ENCODE measurements at regions not wholly inside any gene's neighbourhood (a gene's known extent, or its start where the extent isn't known, plus 50 kb on each side); places are given as distances from the start of the nearest gene placed in this dataset.

DNA sequence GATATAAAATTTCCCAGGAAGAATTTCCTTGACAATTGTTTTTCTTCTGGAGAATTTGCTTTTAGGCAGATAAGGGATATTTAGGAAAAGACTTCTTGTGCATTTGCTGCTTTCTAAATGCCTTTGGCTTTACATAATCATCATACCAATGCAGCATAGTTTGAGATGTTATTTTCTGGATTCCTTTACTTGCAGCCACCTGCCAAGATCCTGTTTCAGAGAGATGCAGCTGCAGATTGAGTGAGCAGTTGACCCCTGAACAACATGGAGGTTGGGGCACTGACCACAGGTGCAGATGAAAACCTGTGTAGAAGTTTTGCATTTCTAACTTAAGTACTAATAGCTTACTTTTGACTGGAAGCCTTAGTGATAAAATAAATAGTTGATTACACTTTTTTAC, 257.9 kb downstream of the RPIA start (continued):
- TF ChIP-seq POLR2AphosphoS5 (IDR thresholded peaks at IDR 0.05; ENCODE audit: low read depth) = no peak
- TF ChIP-seq EZH2 (IDR thresholded peaks at IDR 0.05; ENCODE audit: low read depth, unreplicated experiment) = no peak

DNA sequence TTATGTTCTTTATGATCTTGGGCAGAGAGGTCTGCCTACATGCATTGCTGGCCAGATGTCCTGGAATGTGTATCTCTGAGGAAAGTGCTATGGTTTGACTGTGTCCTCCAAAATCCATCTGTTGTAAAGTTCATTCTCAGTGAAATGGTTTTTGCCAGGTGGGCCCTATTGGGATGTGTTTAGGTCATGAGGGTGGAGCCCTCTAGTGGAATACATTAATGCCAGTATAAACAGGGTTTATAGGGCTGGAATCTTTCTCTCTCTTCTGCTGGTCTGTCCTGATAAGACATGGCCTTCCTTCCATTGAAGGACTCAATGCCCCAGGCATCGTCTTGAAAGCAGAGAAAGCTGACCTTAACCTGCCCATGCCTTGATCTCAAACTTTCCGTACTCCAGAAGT, 258.5 kb downstream of the RPIA start:
- no peak overlapping the region for H3K4me3 ChIP-seq
- no peaks in the 10 kb centered on the region; the same call in 2 of the 3 replicates for H3K9me3 Mint-ChIP-seq

DNA sequence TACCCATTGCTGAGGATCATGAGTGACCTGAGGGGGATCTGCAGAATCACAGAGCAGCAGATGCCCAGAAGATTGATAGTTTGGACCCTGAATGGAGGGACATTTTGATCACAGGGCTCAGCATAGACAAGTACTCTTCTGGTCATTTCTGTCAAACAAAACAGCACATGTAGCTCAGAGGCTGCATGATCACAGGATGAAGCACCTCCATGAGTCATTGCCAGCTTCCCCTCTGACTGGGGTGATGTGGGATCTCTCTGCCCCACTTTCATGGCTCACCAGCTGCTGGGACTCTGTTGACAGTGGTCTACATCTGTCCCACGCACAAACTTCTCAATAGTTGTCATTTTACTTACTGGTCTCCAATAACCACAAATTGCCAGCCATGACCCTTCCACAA, 264.1 kb downstream of the RPIA start:
- no peak overlapping the region for H2AFZ ChIP-seq
- Mint-ChIP-seq H3K27ac (no peak overlapping the region), H3K27me3 (ENCODE audit: insufficient read depth, low read depth, poor library complexity) (peaks cover 3% of the 10 kb centered on the region), H3K36me3 (ENCODE audit: low read depth) (no peaks in the 10 kb centered on the region), H3K9me3 (no peaks in the 10 kb centered on the region; the same call in 2 of the 3 replicates), H3K4me1 (no peaks in the 10 kb centered on the region), H3K4me3 (no peak overlapping the region)
- H3K4me2 ChIP-seq = no peak overlapping the region
- H3K4me3 ChIP-seq = no peak overlapping the region
- ATAC-seq (no peak), DNase-seq (ENCODE audit: low spot score) (no peak)
- no peaks in the 10 kb centered on the region for H4K20me1 ChIP-seq (replicated peaks; ENCODE audit: insufficient read depth)
- no peak overlapping the region for H3K27ac ChIP-seq (ENCODE audit: low read depth)
- no peaks in the 10 kb centered on the region for H3K9me2 ChIP-seq (ENCODE audit: insufficient read depth)
- no peaks in the 10 kb centered on the region for H3F3A ChIP-seq (replicated peaks; ENCODE audit: low read depth)
- H3K4me1 ChIP-seq (ENCODE audit: insufficient read depth) = no peaks in the 10 kb centered on the region
- TF ChIP-seq, protein P1, sequence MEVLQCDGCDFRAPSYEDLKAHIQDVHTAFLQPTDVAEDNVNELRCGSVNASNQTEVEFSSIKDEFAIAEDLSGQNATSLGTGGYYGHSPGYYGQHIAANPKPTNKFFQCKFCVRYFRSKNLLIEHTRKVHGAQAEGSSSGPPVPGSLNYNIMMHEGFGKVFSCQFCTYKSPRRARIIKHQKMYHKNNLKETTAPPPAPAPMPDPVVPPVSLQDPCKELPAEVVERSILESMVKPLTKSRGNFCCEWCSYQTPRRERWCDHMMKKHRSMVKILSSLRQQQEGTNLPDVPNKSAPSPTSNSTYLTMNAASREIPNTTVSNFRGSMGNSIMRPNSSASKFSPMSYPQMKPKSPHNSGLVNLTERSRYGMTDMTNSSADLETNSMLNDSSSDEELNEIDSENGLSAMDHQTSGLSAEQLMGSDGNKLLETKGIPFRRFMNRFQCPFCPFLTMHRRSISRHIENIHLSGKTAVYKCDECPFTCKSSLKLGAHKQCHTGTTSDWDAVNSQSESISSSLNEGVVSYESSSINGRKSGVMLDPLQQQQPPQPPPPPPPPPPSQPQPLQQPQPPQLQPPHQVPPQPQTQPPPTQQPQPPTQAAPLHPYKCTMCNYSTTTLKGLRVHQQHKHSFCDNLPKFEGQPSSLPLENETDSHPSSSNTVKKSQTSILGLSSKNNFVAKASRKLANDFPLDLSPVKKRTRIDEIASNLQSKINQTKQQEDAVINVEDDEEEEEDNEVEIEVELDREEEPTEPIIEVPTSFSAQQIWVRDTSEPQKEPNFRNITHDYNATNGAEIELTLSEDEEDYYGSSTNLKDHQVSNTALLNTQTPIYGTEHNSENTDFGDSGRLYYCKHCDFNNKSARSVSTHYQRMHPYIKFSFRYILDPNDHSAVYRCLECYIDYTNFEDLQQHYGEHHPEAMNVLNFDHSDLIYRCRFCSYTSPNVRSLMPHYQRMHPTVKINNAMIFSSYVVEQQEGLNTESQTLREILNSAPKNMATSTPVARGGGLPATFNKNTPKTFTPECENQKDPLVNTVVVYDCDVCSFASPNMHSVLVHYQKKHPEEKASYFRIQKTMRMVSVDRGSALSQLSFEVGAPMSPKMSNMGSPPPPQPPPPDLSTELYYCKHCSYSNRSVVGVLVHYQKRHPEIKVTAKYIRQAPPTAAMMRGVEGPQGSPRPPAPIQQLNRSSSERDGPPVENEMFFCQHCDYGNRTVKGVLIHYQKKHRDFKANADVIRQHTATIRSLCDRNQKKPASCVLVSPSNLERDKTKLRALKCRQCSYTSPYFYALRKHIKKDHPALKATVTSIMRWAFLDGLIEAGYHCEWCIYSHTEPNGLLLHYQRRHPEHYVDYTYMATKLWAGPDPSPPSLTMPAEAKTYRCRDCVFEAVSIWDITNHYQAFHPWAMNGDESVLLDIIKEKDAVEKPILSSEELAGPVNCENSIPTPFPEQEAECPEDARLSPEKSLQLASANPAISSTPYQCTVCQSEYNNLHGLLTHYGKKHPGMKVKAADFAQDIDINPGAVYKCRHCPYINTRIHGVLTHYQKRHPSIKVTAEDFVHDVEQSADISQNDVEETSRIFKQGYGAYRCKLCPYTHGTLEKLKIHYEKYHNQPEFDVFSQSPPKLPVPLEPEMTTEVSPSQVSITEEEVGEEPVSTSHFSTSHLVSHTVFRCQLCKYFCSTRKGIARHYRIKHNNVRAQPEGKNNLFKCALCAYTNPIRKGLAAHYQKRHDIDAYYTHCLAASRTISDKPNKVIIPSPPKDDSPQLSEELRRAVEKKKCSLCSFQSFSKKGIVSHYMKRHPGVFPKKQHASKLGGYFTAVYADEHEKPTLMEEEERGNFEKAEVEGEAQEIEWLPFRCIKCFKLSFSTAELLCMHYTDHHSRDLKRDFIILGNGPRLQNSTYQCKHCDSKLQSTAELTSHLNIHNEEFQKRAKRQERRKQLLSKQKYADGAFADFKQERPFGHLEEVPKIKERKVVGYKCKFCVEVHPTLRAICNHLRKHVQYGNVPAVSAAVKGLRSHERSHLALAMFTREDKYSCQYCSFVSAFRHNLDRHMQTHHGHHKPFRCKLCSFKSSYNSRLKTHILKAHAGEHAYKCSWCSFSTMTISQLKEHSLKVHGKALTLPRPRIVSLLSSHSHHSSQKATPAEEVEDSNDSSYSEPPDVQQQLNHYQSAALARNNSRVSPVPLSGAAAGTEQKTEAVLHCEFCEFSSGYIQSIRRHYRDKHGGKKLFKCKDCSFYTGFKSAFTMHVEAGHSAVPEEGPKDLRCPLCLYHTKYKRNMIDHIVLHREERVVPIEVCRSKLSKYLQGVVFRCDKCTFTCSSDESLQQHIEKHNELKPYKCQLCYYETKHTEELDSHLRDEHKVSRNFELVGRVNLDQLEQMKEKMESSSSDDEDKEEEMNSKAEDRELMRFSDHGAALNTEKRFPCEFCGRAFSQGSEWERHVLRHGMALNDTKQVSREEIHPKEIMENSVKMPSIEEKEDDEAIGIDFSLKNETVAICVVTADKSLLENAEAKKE (CRISPR knock-in tag; IDR thresholded peaks at IDR 0.05) = no peak
- no peaks in the 10 kb centered on the region for H3K36me3 ChIP-seq (ENCODE audit: insufficient read depth)
- no peaks in the 10 kb centered on the region for H3K79me2 ChIP-seq (replicated peaks; ENCODE audit: insufficient read depth)
- no peaks in the 10 kb centered on the region for H3K27me3 ChIP-seq (ENCODE audit: insufficient read depth)

More for the DNA sequence above, 258.5 kb downstream of the RPIA start:
- Histone ChIP-seq H3F3A (replicated peaks; ENCODE audit: low read depth) (no peaks in the 10 kb centered on the region), H4K20me1 (replicated peaks; ENCODE audit: insufficient read depth) (no peaks in the 10 kb centered on the region), H3K4me2 (no peak overlapping the region), H3K9me2 (ENCODE audit: insufficient read depth) (no peaks in the 10 kb centered on the region), H3K27me3 (ENCODE audit: insufficient read depth) (no peaks in the 10 kb centered on the region), H2AFZ (no peak overlapping the region), H3K27ac (ENCODE audit: low read depth) (no peak overlapping the region), H3K36me3 (ENCODE audit: insufficient read depth) (no peaks in the 10 kb centered on the region), H3K79me2 (replicated peaks; ENCODE audit: insufficient read depth) (no peaks in the 10 kb centered on the region), H3K4me1 (ENCODE audit: insufficient read depth) (no peaks in the 10 kb centered on the region)
- Mint-ChIP-seq H3K36me3 (ENCODE audit: low read depth) (no peaks in the 10 kb centered on the region), H3K27ac (no peak overlapping the region), H3K27me3 (ENCODE audit: insufficient read depth, low read depth, poor library complexity) (peaks cover 4% of the 10 kb centered on the region), H3K4me1 (peaks cover 4% of the 10 kb centered on the region; the same call in 2 of the 3 replicates), H3K4me3 (no peak overlapping the region)
- ATAC-seq = peak; percentile 75
- DNase-seq (ENCODE audit: low spot score) = peak; percentile 64
- no peak for TF ChIP-seq NANOG (IDR thresholded peaks at IDR 0.05; ENCODE audit: borderline replicate concordance)
- TF ChIP-seq, protein P2, sequence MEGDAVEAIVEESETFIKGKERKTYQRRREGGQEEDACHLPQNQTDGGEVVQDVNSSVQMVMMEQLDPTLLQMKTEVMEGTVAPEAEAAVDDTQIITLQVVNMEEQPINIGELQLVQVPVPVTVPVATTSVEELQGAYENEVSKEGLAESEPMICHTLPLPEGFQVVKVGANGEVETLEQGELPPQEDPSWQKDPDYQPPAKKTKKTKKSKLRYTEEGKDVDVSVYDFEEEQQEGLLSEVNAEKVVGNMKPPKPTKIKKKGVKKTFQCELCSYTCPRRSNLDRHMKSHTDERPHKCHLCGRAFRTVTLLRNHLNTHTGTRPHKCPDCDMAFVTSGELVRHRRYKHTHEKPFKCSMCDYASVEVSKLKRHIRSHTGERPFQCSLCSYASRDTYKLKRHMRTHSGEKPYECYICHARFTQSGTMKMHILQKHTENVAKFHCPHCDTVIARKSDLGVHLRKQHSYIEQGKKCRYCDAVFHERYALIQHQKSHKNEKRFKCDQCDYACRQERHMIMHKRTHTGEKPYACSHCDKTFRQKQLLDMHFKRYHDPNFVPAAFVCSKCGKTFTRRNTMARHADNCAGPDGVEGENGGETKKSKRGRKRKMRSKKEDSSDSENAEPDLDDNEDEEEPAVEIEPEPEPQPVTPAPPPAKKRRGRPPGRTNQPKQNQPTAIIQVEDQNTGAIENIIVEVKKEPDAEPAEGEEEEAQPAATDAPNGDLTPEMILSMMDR (conservative IDR thresholded peaks at IDR 0.05; ENCODE audit: low read depth in 2 of 2) = peak; percentile 59 to 60
- TF ChIP-seq CREB1 (CRISPR knock-in tag; IDR thresholded peaks at IDR 0.05; ENCODE audit: low read depth) = no peak
- no peak for TF ChIP-seq STAT1 (IDR thresholded peaks at IDR 0.05; ENCODE audit: unreplicated experiment)
